NCI-H82 treated with DMSO at 0.1 percent for 48 hours (cell line): ENCODE measurements at regions not wholly inside any gene's neighbourhood (a gene's known extent, or its start where the extent isn't known, plus 50 kb on each side); places are given as distances from the start of the nearest gene placed in this dataset.

ENCODE experiments used
- DNase-seq: peaks from one replicate; lab custom pipeline; 2025; ENCODE audit not compliant: unreplicated experiment; lab: John Stamatoyannopoulos, UW

- DNase-seq, result no peak
Observed at GRCh38 chr10:25661632-25662031, 272.4 kb upstream of the MYO3A start.

GRCh38 chr10:25666276-25666675 lies 267.8 kb upstream of the MYO3A start:
- DNase-seq, result no peak

GRCh38 chr10:25675204-25675603 lies 258.8 kb upstream of the MYO3A start:
- no peak for DNase-seq

- DNase-seq, result no peak
Observed at GRCh38 chr10:25675615-25676014, 258.4 kb upstream of the MYO3A start.

GRCh38 chr10:25678220-25678619 lies 255.8 kb upstream of the MYO3A start:
- DNase-seq, result no peak

- no peak for DNase-seq
Observed at GRCh38 chr10:25678666-25679065, 255.4 kb upstream of the MYO3A start.

GRCh38 chr10:25682203-25682851 lies 251.7 kb upstream of the MYO3A start:
- DNase-seq, result no peak

- DNase-seq, result no peak
Observed at GRCh38 chr10:25683344-25683743, 250.7 kb upstream of the MYO3A start.

GRCh38 chr10:25687521-25687920 lies 246.5 kb upstream of the MYO3A start:
- DNase-seq, result no peak

- no peak for DNase-seq
Observed at GRCh38 chr10:25689346-25690100, 244.5 kb upstream of the MYO3A start.

GRCh38 chr10:25692761-25693160 lies 241.3 kb upstream of the MYO3A start:
- DNase-seq, result no peak

GRCh38 chr10:25694206-25694933 lies 239.7 kb upstream of the MYO3A start:
- DNase-seq, result no peak

GRCh38 chr10:25694971-25695370 lies 239.1 kb upstream of the MYO3A start:
- DNase-seq, result no peak

GRCh38 chr10:25695586-25695985 lies 238.4 kb upstream of the MYO3A start:
- no peak for DNase-seq

GRCh38 chr10:25696013-25696708 lies 237.9 kb upstream of the MYO3A start:
- no peak for DNase-seq

GRCh38 chr10:25697412-25697811 lies 236.6 kb upstream of the MYO3A start:
- DNase-seq, result no peak

- no peak for DNase-seq
Observed at GRCh38 chr10:25698638-25699037, 235.4 kb upstream of the MYO3A start.

GRCh38 chr10:25699631-25700030 lies 234.4 kb upstream of the MYO3A start:
- DNase-seq, result no peak

- no peak for DNase-seq
Observed at GRCh38 chr10:25701652-25702051, 232.4 kb upstream of the MYO3A start.

GRCh38 chr10:25704622-25705021 lies 229.4 kb upstream of the MYO3A start:
- peak; percentile 39 for DNase-seq

GRCh38 chr10:25707572-25707971 lies 226.5 kb upstream of the MYO3A start:
- peak; percentile 92 for DNase-seq
